Neuronal stem cell (in vitro differentiated cells): ENCODE measurements at regions not wholly inside any gene's neighbourhood (a gene's known extent, or its start where the extent isn't known, plus 50 kb on each side); places are given as distances from the start of the nearest gene placed in this dataset.

Source experiments
- DNase-seq: peaks from one replicate; pipeline ENCODE4 v3.0.0-alpha.2; 2013; ENCODE audit warnings: low spot score
- H2AFZ ChIP-seq: one replicate; pipeline ENCODE4 v1.6.1; 2013; ENCODE audit warnings: mild to moderate bottlenecking, low read length, inconsistent platforms
- H2AK5ac ChIP-seq: 2 replicates; pipeline ENCODE4 v1.6.1; 2013; ENCODE audit warnings: low read depth, mild to moderate bottlenecking, inconsistent platforms, low read length, moderate library complexity, mixed read lengths
- H2BK120ac ChIP-seq: 2 replicates; pipeline ENCODE4 v1.6.1; 2013; ENCODE audit warnings: low read depth, mild to moderate bottlenecking, inconsistent platforms, low read length, moderate library complexity, mixed read lengths
- H2BK12ac ChIP-seq: one replicate; pipeline ENCODE4 v1.6.1; 2013; ENCODE audit warnings: low read length, inconsistent platforms
- H2BK15ac ChIP-seq: 2 replicates; pipeline ENCODE4 v1.6.1; 2013; ENCODE audit warnings: mild to moderate bottlenecking, low read length, inconsistent platforms, mixed read lengths
- H2BK5ac ChIP-seq: one replicate; pipeline ENCODE4 v1.6.1; 2013; ENCODE audit warnings: inconsistent platforms, mild to moderate bottlenecking, low read length, moderate library complexity
- H3K14ac ChIP-seq: one replicate; pipeline ENCODE4 v1.6.1; 2013; ENCODE audit warnings: low read length, inconsistent platforms
- H3K18ac ChIP-seq: 2 replicates; pipeline ENCODE4 v1.6.1; 2013; ENCODE audit warnings: low read length, inconsistent platforms
- H3K23ac ChIP-seq: 2 replicates; pipeline ENCODE4 v1.6.1; 2013; ENCODE audit warnings: low read depth, mild to moderate bottlenecking, mixed read lengths, low read length, inconsistent platforms; ENCODE audit not compliant: poor library complexity
- H3K27ac ChIP-seq: replicated peaks from 3 replicates; pipeline ENCODE4 v1.5.1; 2013; ENCODE audit warnings: low read length, inconsistent platforms
- H3K27me3 ChIP-seq, 3 experiments: 2 replicates each; pipeline ENCODE4 v1.6.1; 2013; ENCODE audit warnings: low read length in 3 of 3, mild to moderate bottlenecking in 2 of 3, inconsistent platforms in 1 of 3, low read depth in 1 of 3, mixed read lengths in 1 of 3, moderate library complexity in 1 of 3; ENCODE audit not compliant: control insufficient read depth in 3 of 3, insufficient read depth in 3 of 3
- H3K36me3 ChIP-seq, 2 donors: replicated peaks in 1 of 2; 2 replicates each; pipeline ENCODE4 v1.6.1; 2013; ENCODE audit warnings: low read length in 2 of 2; ENCODE audit not compliant: control insufficient read depth in 2 of 2, insufficient read depth in 2 of 2
- H3K4ac ChIP-seq: 2 replicates; pipeline ENCODE4 v1.6.1; 2013; ENCODE audit warnings: inconsistent platforms, mild to moderate bottlenecking, low read length, moderate library complexity
- H3K4me1 ChIP-seq, 2 donors: 1 replicate in 1 of 2; 2 replicates in 1 of 2; pipeline ENCODE4 v1.6.1; 2013; ENCODE audit warnings: low read length in 2 of 2, low read depth in 1 of 2; ENCODE audit not compliant: control insufficient read depth in 2 of 2, insufficient read depth in 1 of 2
- H3K4me2 ChIP-seq: one replicate; pipeline ENCODE4 v1.6.1; 2013; ENCODE audit warnings: mild to moderate bottlenecking, low read length, inconsistent platforms; ENCODE audit not compliant: insufficient read depth, poor library complexity, severe bottlenecking
- H3K4me3 ChIP-seq, 2 donors: 2 replicates each; pipeline ENCODE4 v1.5.1; 2013; ENCODE audit warnings: low read length in 2 of 2, mild to moderate bottlenecking in 2 of 2, inconsistent platforms in 1 of 2, moderate library complexity in 1 of 2
- H3K79me1 ChIP-seq: one replicate; pipeline ENCODE4 v1.6.1; 2013; ENCODE audit warnings: low read depth, mild to moderate bottlenecking, inconsistent platforms, low read length, moderate library complexity
- H3K9ac ChIP-seq: one replicate; pipeline ENCODE4 v1.6.1; 2013; ENCODE audit warnings: mild to moderate bottlenecking, low read depth, low read length, inconsistent platforms; ENCODE audit not compliant: poor library complexity
- H3K9me3 ChIP-seq, 2 donors: replicated peaks in 1 of 2; 2 replicates each; pipeline versions ENCODE3 to v1.6.1; 2013; ENCODE audit warnings: low read length in 2 of 2, mild to moderate bottlenecking in 2 of 2, inconsistent platforms in 1 of 2, low read depth in 1 of 2, mixed read lengths in 1 of 2, moderate library complexity in 1 of 2; ENCODE audit not compliant: control insufficient read depth in 2 of 2, insufficient read depth in 1 of 2
- H4K8ac ChIP-seq: one replicate; pipeline ENCODE4 v1.6.1; 2013; ENCODE audit warnings: low read depth, mild to moderate bottlenecking, inconsistent platforms, low read length, moderate library complexity
- H4K91ac ChIP-seq: one replicate; pipeline ENCODE4 v1.6.1; 2013; ENCODE audit warnings: low read length, low read depth, mild to moderate bottlenecking, inconsistent platforms; ENCODE audit not compliant: poor library complexity

- peaks cover 0 to 4% (median 0%) of the 10 kb centered on the region in 3 experiments for H3K27me3 ChIP-seq
- H2AFZ ChIP-seq, result no peak overlapping the region
- no peak overlapping the region for H3K9ac ChIP-seq
- no peak overlapping the region for H3K4me3 ChIP-seq
- H2BK120ac ChIP-seq, result no peak overlapping the region
- no peak overlapping the region for H3K4ac ChIP-seq
- no peak overlapping the region for H3K27ac ChIP-seq
- no peak overlapping the region for H2AK5ac ChIP-seq
- DNase-seq, result no peak
- H3K4me1 ChIP-seq, result no peaks in the 10 kb centered on the region
- no peak overlapping the region for H3K14ac ChIP-seq
- no peaks in the 10 kb centered on the region for H3K36me3 ChIP-seq
- H3K18ac ChIP-seq, result no peak overlapping the region
- no peak overlapping the region for H3K4me2 ChIP-seq
- no peak overlapping the region for H3K23ac ChIP-seq
- no peaks in the 10 kb centered on the region for H3K79me1 ChIP-seq
- no peak overlapping the region for H2BK15ac ChIP-seq
- H2BK12ac ChIP-seq, result no peak overlapping the region
- no peak overlapping the region for H4K8ac ChIP-seq
- H2BK5ac ChIP-seq, result no peak overlapping the region
- H3K9me3 ChIP-seq, result peaks cover 0 to 1% of the 10 kb centered on the region in 2 donors
- H4K91ac ChIP-seq, result no peak overlapping the region
Observed at GRCh38 chr7:106335814-106336213, 51.0 kb upstream of the NAMPT start.
